ENCODE measurements at regions not wholly inside any gene's neighbourhood (a gene's known extent, or its start where the extent isn't known, plus 50 kb on each side); places are given as distances from the start of the nearest gene placed in this dataset.

DNA sequence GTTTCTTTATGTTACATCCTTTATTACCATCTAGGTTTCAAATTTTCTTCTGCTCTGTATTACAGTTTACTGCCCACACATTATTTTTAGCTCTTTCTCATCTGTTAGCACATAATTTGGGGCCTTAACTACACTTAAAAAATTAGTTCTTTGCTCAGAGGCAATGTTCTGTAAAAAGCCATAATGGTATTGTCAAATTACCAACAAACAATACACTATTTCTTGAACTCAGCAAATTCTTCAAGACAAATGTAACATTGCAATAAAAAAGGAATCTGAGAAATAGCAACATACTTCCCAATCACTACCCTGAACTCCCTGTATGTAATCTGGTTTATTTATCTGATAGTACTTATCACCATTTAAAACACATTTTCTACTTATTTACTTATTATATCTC lies 448.6 kb upstream of the OPRM1 start (continued):
- TF ChIP-seq ZC3H10 (CRISPR knock-in tag; IDR thresholded peaks at IDR 0.05) (no peak), RARB (CRISPR knock-in tag; IDR thresholded peaks at IDR 0.05) (no peak), GLIS3 (CRISPR knock-in tag; IDR thresholded peaks at IDR 0.05) (no peak)
- TF ChIP-seq, protein P1, sequence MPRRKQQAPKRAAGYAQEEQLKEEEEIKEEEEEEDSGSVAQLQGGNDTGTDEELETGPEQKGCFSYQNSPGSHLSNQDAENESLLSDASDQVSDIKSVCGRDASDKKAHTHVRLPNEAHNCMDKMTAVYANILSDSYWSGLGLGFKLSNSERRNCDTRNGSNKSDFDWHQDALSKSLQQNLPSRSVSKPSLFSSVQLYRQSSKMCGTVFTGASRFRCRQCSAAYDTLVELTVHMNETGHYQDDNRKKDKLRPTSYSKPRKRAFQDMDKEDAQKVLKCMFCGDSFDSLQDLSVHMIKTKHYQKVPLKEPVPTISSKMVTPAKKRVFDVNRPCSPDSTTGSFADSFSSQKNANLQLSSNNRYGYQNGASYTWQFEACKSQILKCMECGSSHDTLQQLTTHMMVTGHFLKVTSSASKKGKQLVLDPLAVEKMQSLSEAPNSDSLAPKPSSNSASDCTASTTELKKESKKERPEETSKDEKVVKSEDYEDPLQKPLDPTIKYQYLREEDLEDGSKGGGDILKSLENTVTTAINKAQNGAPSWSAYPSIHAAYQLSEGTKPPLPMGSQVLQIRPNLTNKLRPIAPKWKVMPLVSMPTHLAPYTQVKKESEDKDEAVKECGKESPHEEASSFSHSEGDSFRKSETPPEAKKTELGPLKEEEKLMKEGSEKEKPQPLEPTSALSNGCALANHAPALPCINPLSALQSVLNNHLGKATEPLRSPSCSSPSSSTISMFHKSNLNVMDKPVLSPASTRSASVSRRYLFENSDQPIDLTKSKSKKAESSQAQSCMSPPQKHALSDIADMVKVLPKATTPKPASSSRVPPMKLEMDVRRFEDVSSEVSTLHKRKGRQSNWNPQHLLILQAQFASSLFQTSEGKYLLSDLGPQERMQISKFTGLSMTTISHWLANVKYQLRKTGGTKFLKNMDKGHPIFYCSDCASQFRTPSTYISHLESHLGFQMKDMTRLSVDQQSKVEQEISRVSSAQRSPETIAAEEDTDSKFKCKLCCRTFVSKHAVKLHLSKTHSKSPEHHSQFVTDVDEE (CRISPR knock-in tag; IDR thresholded peaks at IDR 0.05): no peak

DNA sequence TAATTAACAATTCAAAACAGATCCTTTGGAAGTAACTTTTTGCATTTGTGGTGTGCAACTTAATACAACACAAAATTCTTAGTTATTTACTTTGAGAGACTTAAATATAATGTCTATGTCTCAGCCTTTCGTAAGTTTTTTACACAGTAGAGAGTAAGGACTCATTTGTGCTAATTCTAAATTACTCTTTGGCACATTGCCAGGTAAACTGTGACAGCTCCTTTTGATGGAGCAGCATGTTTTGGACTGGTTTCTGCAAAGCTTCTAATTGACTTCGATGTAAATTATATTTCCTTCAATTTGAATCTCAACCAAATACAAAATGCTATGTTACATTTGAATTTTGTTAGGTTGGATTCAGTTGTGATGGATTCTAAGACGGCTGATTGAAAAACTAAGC lies 450.7 kb upstream of the OPRM1 start:
- TF ChIP-seq ZFP3 (CRISPR knock-in tag; IDR thresholded peaks at IDR 0.05) (no peak), SNAI2 (CRISPR knock-in tag; IDR thresholded peaks at IDR 0.05) (no peak), ZC3H10 (CRISPR knock-in tag; IDR thresholded peaks at IDR 0.05) (no peak), BACH2 (CRISPR knock-in tag; IDR thresholded peaks at IDR 0.05; ENCODE audit: borderline replicate concordance) (no peak), ZNF8 (CRISPR knock-in tag; IDR thresholded peaks at IDR 0.05) (no peak), OSR1 (CRISPR knock-in tag; IDR thresholded peaks at IDR 0.05) (no peak), ZFP30 (CRISPR knock-in tag; IDR thresholded peaks at IDR 0.05) (no peak), GLIS3 (CRISPR knock-in tag; IDR thresholded peaks at IDR 0.05) (no peak), ESRRG (CRISPR knock-in tag; IDR thresholded peaks at IDR 0.05) (no peak), CSDC2 (CRISPR knock-in tag; IDR thresholded peaks at IDR 0.05) (no peak), ZNF565 (CRISPR knock-in tag; conservative IDR thresholded peaks at IDR 0.05; ENCODE audit: low read depth) (no peak), TCF4 (CRISPR knock-in tag; IDR thresholded peaks at IDR 0.05; ENCODE audit: borderline replicate concordance) (no peak), ARNTL (CRISPR knock-in tag; IDR thresholded peaks at IDR 0.05; ENCODE audit: borderline replicate concordance, low read depth) (no peak)
- TF ChIP-seq, protein P2, sequence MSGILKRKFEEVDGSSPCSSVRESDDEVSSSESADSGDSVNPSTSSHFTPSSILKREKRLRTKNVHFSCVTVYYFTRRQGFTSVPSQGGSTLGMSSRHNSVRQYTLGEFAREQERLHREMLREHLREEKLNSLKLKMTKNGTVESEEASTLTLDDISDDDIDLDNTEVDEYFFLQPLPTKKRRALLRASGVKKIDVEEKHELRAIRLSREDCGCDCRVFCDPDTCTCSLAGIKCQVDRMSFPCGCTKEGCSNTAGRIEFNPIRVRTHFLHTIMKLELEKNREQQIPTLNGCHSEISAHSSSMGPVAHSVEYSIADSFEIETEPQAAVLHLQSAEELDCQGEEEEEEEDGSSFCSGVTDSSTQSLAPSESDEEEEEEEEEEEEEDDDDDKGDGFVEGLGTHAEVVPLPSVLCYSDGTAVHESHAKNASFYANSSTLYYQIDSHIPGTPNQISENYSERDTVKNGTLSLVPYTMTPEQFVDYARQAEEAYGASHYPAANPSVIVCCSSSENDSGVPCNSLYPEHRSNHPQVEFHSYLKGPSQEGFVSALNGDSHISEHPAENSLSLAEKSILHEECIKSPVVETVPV (CRISPR knock-in tag; IDR thresholded peaks at IDR 0.05): no peak
- TF ChIP-seq, protein P3, sequence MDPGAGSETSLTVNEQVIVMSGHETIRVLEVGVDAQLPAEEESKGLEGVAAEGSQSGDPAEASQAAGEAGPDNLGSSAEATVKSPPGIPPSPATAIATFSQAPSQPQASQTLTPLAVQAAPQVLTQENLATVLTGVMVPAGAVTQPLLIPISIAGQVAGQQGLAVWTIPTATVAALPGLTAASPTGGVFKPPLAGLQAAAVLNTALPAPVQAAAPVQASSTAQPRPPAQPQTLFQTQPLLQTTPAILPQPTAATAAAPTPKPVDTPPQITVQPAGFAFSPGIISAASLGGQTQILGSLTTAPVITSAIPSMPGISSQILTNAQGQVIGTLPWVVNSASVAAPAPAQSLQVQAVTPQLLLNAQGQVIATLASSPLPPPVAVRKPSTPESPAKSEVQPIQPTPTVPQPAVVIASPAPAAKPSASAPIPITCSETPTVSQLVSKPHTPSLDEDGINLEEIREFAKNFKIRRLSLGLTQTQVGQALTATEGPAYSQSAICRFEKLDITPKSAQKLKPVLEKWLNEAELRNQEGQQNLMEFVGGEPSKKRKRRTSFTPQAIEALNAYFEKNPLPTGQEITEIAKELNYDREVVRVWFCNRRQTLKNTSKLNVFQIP (CRISPR knock-in tag; IDR thresholded peaks at IDR 0.05; ENCODE audit: borderline replicate concordance, low read depth): no peak
- TF ChIP-seq, protein P1 (CRISPR knock-in tag; IDR thresholded peaks at IDR 0.05): no peak
- TF ChIP-seq, protein P4, sequence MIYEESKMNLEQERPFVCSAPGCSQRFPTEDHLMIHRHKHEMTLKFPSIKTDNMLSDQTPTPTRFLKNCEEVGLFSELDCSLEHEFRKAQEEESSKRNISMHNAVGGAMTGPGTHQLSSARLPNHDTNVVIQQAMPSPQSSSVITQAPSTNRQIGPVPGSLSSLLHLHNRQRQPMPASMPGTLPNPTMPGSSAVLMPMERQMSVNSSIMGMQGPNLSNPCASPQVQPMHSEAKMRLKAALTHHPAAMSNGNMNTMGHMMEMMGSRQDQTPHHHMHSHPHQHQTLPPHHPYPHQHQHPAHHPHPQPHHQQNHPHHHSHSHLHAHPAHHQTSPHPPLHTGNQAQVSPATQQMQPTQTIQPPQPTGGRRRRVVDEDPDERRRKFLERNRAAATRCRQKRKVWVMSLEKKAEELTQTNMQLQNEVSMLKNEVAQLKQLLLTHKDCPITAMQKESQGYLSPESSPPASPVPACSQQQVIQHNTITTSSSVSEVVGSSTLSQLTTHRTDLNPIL (CRISPR knock-in tag; IDR thresholded peaks at IDR 0.05; ENCODE audit: low read depth): no peak
- no peak for ATAC-seq

DNA sequence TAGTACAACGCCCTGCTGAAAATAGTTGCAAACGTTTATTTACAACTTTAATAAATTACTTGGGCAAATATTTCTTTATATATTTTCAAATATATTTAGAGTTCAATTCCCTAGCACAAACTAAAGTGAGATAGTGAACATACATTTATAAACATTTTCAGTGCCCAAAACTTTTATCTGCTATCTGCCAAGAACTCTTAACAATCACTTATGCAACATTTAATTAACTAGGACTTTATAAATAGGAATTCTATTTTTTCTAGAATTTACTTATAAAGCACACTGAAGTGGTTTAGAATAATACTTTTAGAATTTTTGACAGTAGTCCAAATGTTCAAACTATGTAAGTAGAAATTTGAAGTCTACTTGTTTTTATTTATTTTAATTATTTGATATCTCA lies 452.6 kb upstream of the RGS17 start:
- no peak for ATAC-seq
- TF ChIP-seq, protein P5, sequence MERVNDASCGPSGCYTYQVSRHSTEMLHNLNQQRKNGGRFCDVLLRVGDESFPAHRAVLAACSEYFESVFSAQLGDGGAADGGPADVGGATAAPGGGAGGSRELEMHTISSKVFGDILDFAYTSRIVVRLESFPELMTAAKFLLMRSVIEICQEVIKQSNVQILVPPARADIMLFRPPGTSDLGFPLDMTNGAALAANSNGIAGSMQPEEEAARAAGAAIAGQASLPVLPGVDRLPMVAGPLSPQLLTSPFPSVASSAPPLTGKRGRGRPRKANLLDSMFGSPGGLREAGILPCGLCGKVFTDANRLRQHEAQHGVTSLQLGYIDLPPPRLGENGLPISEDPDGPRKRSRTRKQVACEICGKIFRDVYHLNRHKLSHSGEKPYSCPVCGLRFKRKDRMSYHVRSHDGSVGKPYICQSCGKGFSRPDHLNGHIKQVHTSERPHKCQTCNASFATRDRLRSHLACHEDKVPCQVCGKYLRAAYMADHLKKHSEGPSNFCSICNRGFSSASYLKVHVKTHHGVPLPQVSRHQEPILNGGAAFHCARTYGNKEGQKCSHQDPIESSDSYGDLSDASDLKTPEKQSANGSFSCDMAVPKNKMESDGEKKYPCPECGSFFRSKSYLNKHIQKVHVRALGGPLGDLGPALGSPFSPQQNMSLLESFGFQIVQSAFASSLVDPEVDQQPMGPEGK (CRISPR knock-in tag; IDR thresholded peaks at IDR 0.05; ENCODE audit: borderline replicate concordance): no peak
- TF ChIP-seq GLIS3 (CRISPR knock-in tag; IDR thresholded peaks at IDR 0.05): no peak
- no peak for TF ChIP-seq ISL1 (CRISPR knock-in tag; IDR thresholded peaks at IDR 0.05)
- TF ChIP-seq ZNF70 (CRISPR knock-in tag; IDR thresholded peaks at IDR 0.05): no peak
- no peak for TF ChIP-seq BACH2 (CRISPR knock-in tag; IDR thresholded peaks at IDR 0.05; ENCODE audit: borderline replicate concordance)
- TF ChIP-seq, protein P2 (CRISPR knock-in tag; IDR thresholded peaks at IDR 0.05): no peak
- no peak for TF ChIP-seq CSDC2 (CRISPR knock-in tag; IDR thresholded peaks at IDR 0.05)
- no peak for TF ChIP-seq ZC3H10 (CRISPR knock-in tag; IDR thresholded peaks at IDR 0.05)
- no peak for TF ChIP-seq ESRRG (CRISPR knock-in tag; IDR thresholded peaks at IDR 0.05)
- TF ChIP-seq PPARA (CRISPR knock-in tag; IDR thresholded peaks at IDR 0.05; ENCODE audit: borderline replicate concordance): no peak
- TF ChIP-seq OSR1 (CRISPR knock-in tag; IDR thresholded peaks at IDR 0.05): no peak
- TF ChIP-seq ZFP3 (CRISPR knock-in tag; IDR thresholded peaks at IDR 0.05): no peak
- TF ChIP-seq, protein P4 (CRISPR knock-in tag; IDR thresholded peaks at IDR 0.05; ENCODE audit: low read depth): no peak
- no peak for TF ChIP-seq RARB (CRISPR knock-in tag; IDR thresholded peaks at IDR 0.05)
- no peak for TF ChIP-seq SNAI2 (CRISPR knock-in tag; IDR thresholded peaks at IDR 0.05)
